NT2/D1 (cell line): ENCODE measurements at regions not wholly inside any gene's neighbourhood (a gene's known extent, or its start where the extent isn't known, plus 50 kb on each side); places are given as distances from the start of the nearest gene placed in this dataset.

ENCODE experiments used
- SUZ12 ChIP-seq: IDR thresholded peaks from 2 replicates; pipeline ENCODE4 v1.6.1; 2011; ENCODE audit not compliant: insufficient read length, insufficient read depth; ENCODE audit errors: extremely low read depth
- YY1 ChIP-seq: IDR thresholded peaks from 2 replicates; pipeline ENCODE4 v1.6.1; 2011; ENCODE audit not compliant: insufficient read length, insufficient read depth
- ZNF274 ChIP-seq: IDR thresholded peaks from 2 replicates; pipeline ENCODE4 v1.6.1; 2011; ENCODE audit warnings: mild to moderate bottlenecking, low read depth, low read length

- TF ChIP-seq ZNF274, result no peak
- TF ChIP-seq YY1, result no peak
- no peak for TF ChIP-seq SUZ12
These were observed 140.6 kb downstream of the LCA5 start for GRCh38 chr6:79396625-79397024.
